ENCODE measurements at regions not wholly inside any gene's neighbourhood (a gene's known extent, or its start where the extent isn't known, plus 50 kb on each side); places are given as distances from the start of the nearest gene placed in this dataset.

- H3K79me2 ChIP-seq (ENCODE audit: control insufficient read depth, insufficient read depth, low read length): no peaks in the 10 kb centered on the region
- no peaks in the 10 kb centered on the region for H4K20me1 ChIP-seq (ENCODE audit: control insufficient read depth, extremely low read depth, insufficient read depth, low read length)
- DNase-seq (ENCODE audit: low read depth, low spot score) (no peak), FAIRE-seq (no peak)
- dilution Hi-C loops (cut with MboI; ENCODE audit: extremely low pct_ligation_motif_present, low sequenced_read_pairs): no loop called here
- H3K27ac ChIP-seq (ENCODE audit: control insufficient read depth, insufficient read depth, low read length): no peak overlapping the region
- H3K9me1 ChIP-seq (ENCODE audit: control insufficient read depth, extremely low read depth, insufficient read depth, low read length): no peaks in the 10 kb centered on the region
- no peak overlapping the region for H3K4me3 ChIP-seq (ENCODE audit: control insufficient read depth in 2 of 3, extremely low read depth in 1 of 3, insufficient read depth in 2 of 3, low read depth in 1 of 3, low read length in 3 of 3)
- H3K36me3 ChIP-seq (ENCODE audit: control insufficient read depth in 2 of 2, extremely low read depth in 1 of 2, insufficient read depth in 2 of 2, low read length in 2 of 2): no peaks in the 10 kb centered on the region
- H3K27me3 ChIP-seq (ENCODE audit: control insufficient read depth, extremely low read depth, insufficient read depth, low read length): peaks cover 14% of the 10 kb centered on the region
- H3K4me1 ChIP-seq (ENCODE audit: control insufficient read depth, extremely low read depth, insufficient read depth, low read length): no peaks in the 10 kb centered on the region
- no peak overlapping the region for H3K9ac ChIP-seq (ENCODE audit: control insufficient read depth, extremely low read depth, insufficient read depth, low read length)
- no peak overlapping the region for H2AFZ ChIP-seq (ENCODE audit: control insufficient read depth, low read length)
- TF ChIP-seq EZH2 (IDR thresholded peaks at IDR 0.05; ENCODE audit: low read length) (no peak), CTCF (optimal IDR thresholded peaks at IDR 0.05 in 1 of 3, IDR thresholded peaks at IDR 0.05 in 1 of 3, conservative IDR thresholded peaks at IDR 0.05 in 1 of 3; ENCODE audit: extremely low read depth in 1 of 3, insufficient read depth in 2 of 3, low read length in 3 of 3) (no peak)
- no peaks in the 10 kb centered on the region for H3K9me3 ChIP-seq (ENCODE audit: control insufficient read depth, low read depth, low read length)
- no peak overlapping the region for H3K4me2 ChIP-seq (ENCODE audit: control insufficient read depth, extremely low read depth, insufficient read depth, low read depth, low read length)
Observed at GRCh38 chr6:40336296-40336695, 250.9 kb downstream of the LRFN2 start.

DNA sequence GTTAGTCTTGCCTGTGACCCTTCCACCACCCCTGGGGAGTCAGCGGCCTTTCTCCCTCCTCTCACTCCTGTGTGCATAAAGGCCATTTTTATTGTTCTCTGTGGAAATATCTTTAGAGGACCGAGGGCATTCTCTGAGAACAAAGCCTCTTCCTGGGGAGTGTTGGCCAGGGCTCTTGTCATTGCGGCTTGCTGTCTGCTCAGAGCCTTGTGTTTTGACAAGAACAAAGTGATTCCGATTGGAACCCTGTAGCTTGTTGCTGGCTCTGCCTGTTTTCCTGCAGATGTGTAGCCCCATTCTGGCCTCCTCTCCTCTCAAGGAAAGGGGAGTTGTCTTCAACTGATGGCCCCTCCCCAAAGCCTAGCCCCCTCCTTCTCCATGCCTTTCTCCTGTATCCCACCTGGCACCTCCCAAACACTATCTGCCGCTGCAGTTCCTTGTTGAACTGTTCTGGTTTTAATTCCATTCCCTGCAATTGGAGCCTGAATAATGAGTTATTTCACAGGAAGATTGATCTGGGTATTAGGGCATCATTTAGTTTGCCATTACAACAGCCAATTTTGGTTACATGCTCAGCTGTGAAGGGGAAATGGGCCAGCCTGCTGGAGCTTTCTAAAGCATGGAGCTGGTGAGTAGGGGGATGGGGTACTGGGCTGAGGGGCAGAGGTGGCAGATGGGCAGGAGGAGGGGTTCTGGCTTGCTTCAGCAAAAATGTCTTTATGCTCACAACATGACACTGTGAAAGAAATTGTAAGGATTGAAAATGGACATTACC, 252.5 kb downstream of the LRFN2 start:
- no peaks in the 10 kb centered on the region for H3K4me1 ChIP-seq (ENCODE audit: control insufficient read depth, extremely low read depth, insufficient read depth, low read length)
- no peak for FAIRE-seq
- H3K79me2 ChIP-seq (ENCODE audit: control insufficient read depth, insufficient read depth, low read length): no peaks in the 10 kb centered on the region
- dilution Hi-C loops (cut with MboI; ENCODE audit: extremely low pct_ligation_motif_present, low sequenced_read_pairs): no loop called here
- no peak overlapping the region for H3K4me2 ChIP-seq (ENCODE audit: control insufficient read depth, extremely low read depth, insufficient read depth, low read depth, low read length)
- no peak overlapping the region for H3K9ac ChIP-seq (ENCODE audit: control insufficient read depth, extremely low read depth, insufficient read depth, low read length)
- no peaks in the 10 kb centered on the region for H3K36me3 ChIP-seq (ENCODE audit: control insufficient read depth in 2 of 2, extremely low read depth in 1 of 2, insufficient read depth in 2 of 2, low read length in 2 of 2)
- peaks cover 22% of the 10 kb centered on the region for H3K27me3 ChIP-seq (ENCODE audit: control insufficient read depth, extremely low read depth, insufficient read depth, low read length)
- H3K9me3 ChIP-seq (ENCODE audit: control insufficient read depth, low read depth, low read length): no peaks in the 10 kb centered on the region
- DNase-seq (ENCODE audit: low read depth, low spot score): no peak
- TF ChIP-seq EZH2 (IDR thresholded peaks at IDR 0.05; ENCODE audit: low read length) (no peak), CTCF (optimal IDR thresholded peaks at IDR 0.05 in 1 of 3, IDR thresholded peaks at IDR 0.05 in 1 of 3, conservative IDR thresholded peaks at IDR 0.05 in 1 of 3; ENCODE audit: extremely low read depth in 1 of 3, insufficient read depth in 2 of 3, low read length in 3 of 3) (no peak)
- H3K4me3 ChIP-seq (ENCODE audit: control insufficient read depth in 2 of 3, extremely low read depth in 1 of 3, insufficient read depth in 2 of 3, low read depth in 1 of 3, low read length in 3 of 3): no peak overlapping the region
- H4K20me1 ChIP-seq (ENCODE audit: control insufficient read depth, extremely low read depth, insufficient read depth, low read length): no peaks in the 10 kb centered on the region
- H3K27ac ChIP-seq (ENCODE audit: control insufficient read depth, insufficient read depth, low read length): no peak overlapping the region
- no peak overlapping the region for H2AFZ ChIP-seq (ENCODE audit: control insufficient read depth, low read length)
- H3K9me1 ChIP-seq (ENCODE audit: control insufficient read depth, extremely low read depth, insufficient read depth, low read length): no peaks in the 10 kb centered on the region

Data from keratinocyte (primary cell).